Kidney (tissue), 13 donors: ENCODE measurements at regions not wholly inside any gene's neighbourhood (a gene's known extent, or its start where the extent isn't known, plus 50 kb on each side); places are given as distances from the start of the nearest gene placed in this dataset.

Source experiments
- DNase-seq, 5 donors: peaks; one replicate each; pipeline ENCODE4 v3.0.0-alpha.2; 2013 to 2020
- FAIRE-seq: peaks from 2 replicates; lab custom pipeline; 2012; peaks lifted over from hg19 to GRCh38; lab: Jason Lieb, UNC
- H3K27ac ChIP-seq, 2 donors: one replicate each; pipeline ENCODE4 v1.7.0; 2013; ENCODE audit warnings: low read depth in 2 of 2, low read length in 2 of 2, inconsistent platforms in 1 of 2
- H3K27me3 ChIP-seq: one replicate; pipeline ENCODE4 v1.7.1; 2013; ENCODE audit warnings: low read length, inconsistent platforms; ENCODE audit not compliant: control insufficient read depth, insufficient read depth
- H3K36me3 ChIP-seq, 3 donors: one replicate each; pipeline versions ENCODE4 v1.7.0 to v1.7.1; 2013; ENCODE audit warnings: low read length in 3 of 3, control low read depth in 1 of 3, inconsistent platforms in 1 of 3; ENCODE audit not compliant: insufficient read depth in 3 of 3, control insufficient read depth in 2 of 3
- H3K4me1 ChIP-seq, 3 donors: one replicate each; pipeline versions ENCODE4 v1.7.0 to v1.7.1; 2013; ENCODE audit warnings: low read length in 3 of 3, inconsistent platforms in 1 of 3, low read depth in 1 of 3; ENCODE audit not compliant: control insufficient read depth in 2 of 3, insufficient read depth in 2 of 3
- H3K4me3 ChIP-seq, 3 donors: one replicate each; pipeline versions ENCODE4 v1.7.0 to v1.8.1; 2013; ENCODE audit warnings: low read length in 3 of 3, control low read depth in 1 of 3, inconsistent platforms in 1 of 3
- H3K9ac ChIP-seq, 3 donors: one replicate each; pipeline versions ENCODE4 v1.7.0 to v1.7.1; 2013; ENCODE audit warnings: low read length in 3 of 3, control low read depth in 1 of 3, inconsistent platforms in 1 of 3
- H3K9me3 ChIP-seq, 3 donors: one replicate each; pipeline versions ENCODE4 v1.7.0 to v1.7.1; 2013; ENCODE audit warnings: low read length in 3 of 3, control low read depth in 1 of 3, inconsistent platforms in 1 of 3; ENCODE audit not compliant: control insufficient read depth in 2 of 3, insufficient read depth in 1 of 3
- intact Hi-C: fragments of 100-400 bp; cut with DNase I; formaldehyde crosslinking; loops from one replicate; pipeline ENCODE4 v1.11.1; 2022
- TF ChIP-seq, protein P1 (sequence below): IDR thresholded peaks from 3 replicates; pipeline ENCODE4 v1.5.1; 2012; ENCODE audit warnings: mild to moderate bottlenecking, moderate library complexity, borderline replicate concordance; ENCODE audit not compliant: insufficient read depth; ENCODE audit errors: extremely low read depth
- donor health status: control.
- donor health status: control.
- donor health status: control.
- donor health status: control.
- donor health status: control.
- donor health status: DM: yes; HTN: yes; CAD: no.
- donor health status: Normal renal cell carcinoma (clear cell type).

DNA sequence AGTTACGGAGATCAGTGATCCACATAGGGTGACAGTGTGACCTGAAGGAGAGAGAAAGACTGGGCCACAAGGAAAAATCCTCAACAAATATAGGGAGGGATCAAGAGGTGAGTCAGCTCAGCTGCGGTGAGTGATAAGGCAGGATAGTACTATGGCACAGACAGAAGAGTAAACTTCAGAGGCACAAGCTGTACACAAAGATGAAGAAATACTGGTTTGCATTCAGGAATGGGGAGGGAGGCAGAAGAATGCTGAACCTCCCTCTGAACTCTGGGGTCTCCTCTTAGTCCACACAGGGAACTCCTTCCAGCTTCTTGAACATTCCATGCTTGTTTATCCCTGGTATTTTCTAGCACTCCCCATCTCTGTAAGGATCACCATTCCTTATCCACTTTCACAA lies 162.7 kb downstream of the BARX2 start:
- Histone ChIP-seq H3K9me3 (peaks cover 0 to 5% (median 0%) of the 10 kb centered on the region in 3 donors), H3K27ac (no peak overlapping the region), H3K4me3 (no peak overlapping the region), H3K4me1 (no peaks in the 10 kb centered on the region), H3K27me3 (no peaks in the 10 kb centered on the region), H3K9ac (no peak overlapping the region), H3K36me3 (no peaks in the 10 kb centered on the region)
- no peak for FAIRE-seq
- TF ChIP-seq, protein P1, sequence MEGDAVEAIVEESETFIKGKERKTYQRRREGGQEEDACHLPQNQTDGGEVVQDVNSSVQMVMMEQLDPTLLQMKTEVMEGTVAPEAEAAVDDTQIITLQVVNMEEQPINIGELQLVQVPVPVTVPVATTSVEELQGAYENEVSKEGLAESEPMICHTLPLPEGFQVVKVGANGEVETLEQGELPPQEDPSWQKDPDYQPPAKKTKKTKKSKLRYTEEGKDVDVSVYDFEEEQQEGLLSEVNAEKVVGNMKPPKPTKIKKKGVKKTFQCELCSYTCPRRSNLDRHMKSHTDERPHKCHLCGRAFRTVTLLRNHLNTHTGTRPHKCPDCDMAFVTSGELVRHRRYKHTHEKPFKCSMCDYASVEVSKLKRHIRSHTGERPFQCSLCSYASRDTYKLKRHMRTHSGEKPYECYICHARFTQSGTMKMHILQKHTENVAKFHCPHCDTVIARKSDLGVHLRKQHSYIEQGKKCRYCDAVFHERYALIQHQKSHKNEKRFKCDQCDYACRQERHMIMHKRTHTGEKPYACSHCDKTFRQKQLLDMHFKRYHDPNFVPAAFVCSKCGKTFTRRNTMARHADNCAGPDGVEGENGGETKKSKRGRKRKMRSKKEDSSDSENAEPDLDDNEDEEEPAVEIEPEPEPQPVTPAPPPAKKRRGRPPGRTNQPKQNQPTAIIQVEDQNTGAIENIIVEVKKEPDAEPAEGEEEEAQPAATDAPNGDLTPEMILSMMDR: no peak
- no peak for DNase-seq
- intact Hi-C loops: no loop called here

DNA sequence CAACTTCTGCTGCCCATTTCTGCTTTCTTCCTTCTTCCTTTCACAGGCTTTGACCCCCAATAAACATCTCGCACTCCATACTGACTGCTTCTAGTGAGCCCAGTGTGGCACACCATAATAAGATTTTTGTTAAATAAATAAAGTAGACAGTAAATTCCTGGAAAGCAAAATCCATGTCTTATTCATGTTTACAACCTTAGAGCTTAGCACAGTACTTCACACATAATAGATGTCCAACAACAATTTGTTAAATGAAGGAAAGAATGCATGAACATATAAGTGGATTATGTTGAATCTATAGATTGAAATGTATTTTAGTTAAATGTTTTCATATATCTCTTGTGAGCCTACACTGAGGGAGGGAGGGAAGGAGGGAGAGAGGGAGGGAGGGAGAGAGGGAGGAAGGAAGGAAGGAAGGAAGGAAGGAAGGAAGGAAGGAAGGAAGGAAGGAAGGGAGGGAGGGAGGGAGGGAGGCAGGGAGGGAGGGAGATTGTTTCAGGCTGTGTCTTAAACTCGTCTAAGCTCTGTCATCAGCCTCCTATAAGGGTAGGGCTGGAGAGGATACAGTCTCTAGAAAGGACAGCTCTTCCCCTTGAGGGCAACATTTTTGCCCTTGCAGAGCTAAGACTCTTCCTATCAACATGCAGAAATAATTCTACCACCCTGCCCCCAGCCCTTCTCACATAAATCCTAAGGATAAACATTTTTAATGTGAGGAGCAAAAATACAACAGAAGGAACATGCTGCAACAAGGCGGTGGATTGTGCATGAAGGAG lies 168.1 kb downstream of the BARX2 start:
- DNase-seq (no peak), FAIRE-seq (no peak)
- H3K9ac ChIP-seq: no peak overlapping the region
- intact Hi-C loops: no loop called here
- H3K4me1 ChIP-seq: no peaks in the 10 kb centered on the region
- H3K27ac ChIP-seq: no peak overlapping the region
- no peaks in the 10 kb centered on the region for H3K36me3 ChIP-seq
- TF ChIP-seq, protein P1: no peak
- no peaks in the 10 kb centered on the region for H3K27me3 ChIP-seq
- no peaks in the 10 kb centered on the region for H3K9me3 ChIP-seq
- H3K4me3 ChIP-seq: no peak overlapping the region

DNA sequence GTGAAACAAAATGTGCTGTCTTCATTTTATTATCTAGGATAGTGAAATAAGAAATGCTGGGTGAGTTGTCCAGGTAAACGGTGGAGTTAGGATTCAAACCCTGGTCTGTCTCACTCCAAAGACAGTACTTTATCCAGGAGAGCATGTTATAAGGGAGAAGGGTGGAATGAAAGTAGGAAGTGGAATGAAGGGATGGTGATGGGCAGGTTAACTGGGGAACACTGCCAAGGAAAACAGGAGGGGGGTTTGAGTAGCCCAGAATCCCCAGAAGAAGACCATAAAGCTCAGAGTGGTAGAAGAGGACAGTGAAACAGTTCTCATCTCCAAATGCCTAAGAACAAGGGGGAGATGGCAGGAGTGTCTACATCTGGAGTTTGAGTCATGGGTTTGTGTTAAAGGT lies 169.0 kb downstream of the BARX2 start:
- Histone ChIP-seq H3K4me3 (no peak overlapping the region), H3K9me3 (no peaks in the 10 kb centered on the region), H3K27ac (no peak overlapping the region), H3K4me1 (no peaks in the 10 kb centered on the region), H3K27me3 (no peaks in the 10 kb centered on the region), H3K9ac (no peak overlapping the region), H3K36me3 (no peaks in the 10 kb centered on the region)
- TF ChIP-seq, protein P1: no peak
- DNase-seq: no peak
- no peak for FAIRE-seq
- intact Hi-C loops: no loop called here

DNA sequence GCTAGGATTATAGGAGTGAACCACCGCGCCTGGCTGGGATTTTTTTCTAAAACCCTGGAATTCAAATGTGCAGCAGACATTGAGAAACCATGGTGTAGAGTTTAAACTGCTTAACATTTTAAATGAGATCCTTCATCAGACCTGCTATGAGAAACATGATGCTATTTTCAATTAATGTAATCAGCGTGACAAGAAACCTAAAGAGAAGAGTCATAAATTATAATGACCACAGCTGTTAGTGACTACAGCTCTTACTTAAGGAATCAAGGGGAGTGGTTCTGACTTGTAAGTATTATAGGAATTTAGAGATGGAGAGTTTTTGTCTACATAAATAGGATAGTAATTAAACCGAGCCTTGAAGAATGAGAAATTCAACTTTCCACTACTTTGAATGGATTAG lies 170.6 kb downstream of the BARX2 start:
- Histone ChIP-seq H3K9ac (no peak overlapping the region), H3K27ac (no peak overlapping the region), H3K36me3 (no peaks in the 10 kb centered on the region), H3K9me3 (no peaks in the 10 kb centered on the region), H3K27me3 (no peaks in the 10 kb centered on the region), H3K4me1 (no peaks in the 10 kb centered on the region), H3K4me3 (no peak overlapping the region)
- intact Hi-C loops: no loop called here
- DNase-seq (no peak), FAIRE-seq (no peak)
- TF ChIP-seq, protein P1: no peak
